ENCODE measurements at regions not wholly inside any gene's neighbourhood (a gene's known extent, or its start where the extent isn't known, plus 50 kb on each side); places are given as distances from the start of the nearest gene placed in this dataset.

- H3K4me3 ChIP-seq = no peak overlapping the region
- no peak overlapping the region for H3K27ac ChIP-seq
- no peaks in the 10 kb centered on the region for H3K27me3 ChIP-seq
- H3K36me3 ChIP-seq = no peaks in the 10 kb centered on the region
- TF ChIP-seq POLR2A (IDR thresholded peaks at IDR 0.05) (no peak), CTCF (IDR thresholded peaks at IDR 0.05) (no peak)
- DNase-seq = no peak
- peaks cover 0 to 19% (median 10%) of the 10 kb centered on the region in 4 donors for H3K4me1 ChIP-seq
- H3K9me3 ChIP-seq = no peaks in the 10 kb centered on the region
These were observed 58.9 kb upstream of the BCL2L14 start for GRCh38 chr12:12011880-12012260.

DNA sequence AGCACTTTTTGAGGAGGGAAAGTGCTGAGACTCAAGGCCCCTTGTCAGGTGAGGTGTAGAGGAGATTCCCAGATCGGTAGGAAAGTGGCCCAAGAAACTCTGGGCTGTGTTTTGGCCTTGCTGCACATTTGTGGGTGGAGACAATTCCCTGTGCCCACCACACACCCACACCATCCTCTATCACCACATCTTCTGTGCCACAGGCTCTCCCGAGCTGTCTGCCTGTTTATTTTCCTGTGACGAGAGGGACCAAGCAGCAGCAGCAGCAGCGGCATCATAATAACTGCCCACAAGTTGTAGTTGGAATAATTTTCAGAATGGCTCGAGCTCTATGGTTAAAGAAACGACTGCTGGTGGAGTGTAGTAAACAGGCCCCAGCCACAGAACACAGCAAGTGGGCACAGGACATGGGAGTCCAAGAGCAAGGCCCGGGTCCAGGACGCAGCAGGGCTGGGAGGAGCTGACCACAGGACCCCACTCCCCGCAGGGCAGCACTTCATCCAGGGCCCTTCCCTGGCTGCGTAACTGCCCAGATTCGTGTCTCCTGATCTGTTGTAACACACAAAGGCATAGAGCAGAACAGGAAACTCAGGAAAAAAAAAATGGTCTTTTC is 55.6 kb upstream of the BCL2L14 start:
- Histone ChIP-seq H3K4me3 (no peak overlapping the region), H3K27ac (no peak overlapping the region), H3K9me3 (no peaks in the 10 kb centered on the region), H3K36me3 (no peaks in the 10 kb centered on the region), H3K4me1 (peaks cover 0 to 14% (median 3%) of the 10 kb centered on the region in 4 donors), H3K27me3 (no peaks in the 10 kb centered on the region)
- TF ChIP-seq CTCF (IDR thresholded peaks at IDR 0.05) = no peak
- no peak for TF ChIP-seq POLR2A (IDR thresholded peaks at IDR 0.05)
- no peak for DNase-seq

- Histone ChIP-seq H3K27ac (no peak overlapping the region), H3K36me3 (no peaks in the 10 kb centered on the region), H3K9me3 (no peaks in the 10 kb centered on the region), H3K4me3 (no peak overlapping the region), H3K27me3 (no peaks in the 10 kb centered on the region), H3K4me1 (peaks cover 0 to 5% (median 0%) of the 10 kb centered on the region in 4 donors)
- no peak for DNase-seq
- TF ChIP-seq POLR2A (IDR thresholded peaks at IDR 0.05) (no peak), CTCF (IDR thresholded peaks at IDR 0.05) (no peak)
These were observed 54.2 kb upstream of the BCL2L14 start for GRCh38 chr12:12016284-12017100.

GRCh38 chr12:12017135-12017581 is 53.6 kb upstream of the BCL2L14 start:
- TF ChIP-seq CTCF (IDR thresholded peaks at IDR 0.05) (no peak), POLR2A (IDR thresholded peaks at IDR 0.05) (no peak)
- DNase-seq = no peak
- no peak overlapping the region for H3K4me3 ChIP-seq
- H3K36me3 ChIP-seq = no peaks in the 10 kb centered on the region
- no peaks in the 10 kb centered on the region for H3K27me3 ChIP-seq
- no peak overlapping the region for H3K27ac ChIP-seq
- H3K4me1 ChIP-seq = no peaks in the 10 kb centered on the region
- no peaks in the 10 kb centered on the region for H3K9me3 ChIP-seq

GRCh38 chr12:12017798-12018197 is 52.9 kb upstream of the BCL2L14 start:
- Histone ChIP-seq H3K4me1 (no peaks in the 10 kb centered on the region), H3K36me3 (no peaks in the 10 kb centered on the region), H3K27me3 (no peaks in the 10 kb centered on the region), H3K9me3 (no peaks in the 10 kb centered on the region), H3K27ac (no peak overlapping the region), H3K4me3 (no peak overlapping the region)
- no peak for TF ChIP-seq POLR2A (IDR thresholded peaks at IDR 0.05)
- TF ChIP-seq CTCF (IDR thresholded peaks at IDR 0.05) = peak in 1 of 6 experiments; percentile 8
- DNase-seq = no peak
